ENCODE measurements at regions not wholly inside any gene's neighbourhood (a gene's known extent, or its start where the extent isn't known, plus 50 kb on each side); places are given as distances from the start of the nearest gene placed in this dataset.

GRCh38 chr20:3309226-3309625, 70.2 kb upstream of the SLC4A11 start:
- DNase-seq (ENCODE audit: low read depth), result no peak

- no peak for DNase-seq (ENCODE audit: low read depth)
These were observed 68.7 kb upstream of the SLC4A11 start for GRCh38 chr20:3307725-3308124.

- DNase-seq (ENCODE audit: low read depth), result no peak
These were observed 68.1 kb upstream of the SLC4A11 start for GRCh38 chr20:3307078-3307477.

- DNase-seq (ENCODE audit: low read depth), result no peak
These were observed 67.1 kb upstream of the SLC4A11 start for GRCh38 chr20:3306068-3306467.

GRCh38 chr20:3304456-3304855, 65.5 kb upstream of the SLC4A11 start:
- DNase-seq (ENCODE audit: low read depth), result no peak

- DNase-seq (ENCODE audit: low read depth), result no peak
These were observed 58.0 kb upstream of the SLC4A11 start for GRCh38 chr20:3297079-3297378.

GRCh38 chr20:3296261-3297078, 57.5 kb upstream of the SLC4A11 start:
- DNase-seq (ENCODE audit: low read depth), result no peak
